Smooth muscle cell (in vitro differentiated cells): ENCODE measurements at regions not wholly inside any gene's neighbourhood (a gene's known extent, or its start where the extent isn't known, plus 50 kb on each side); places are given as distances from the start of the nearest gene placed in this dataset.
"Not testable (repeated sequence)": the region's sequence is repeated elsewhere in the genome, so short reads cannot be mapped to it uniquely, and the experiment has no call there.

Experiments
- DNase-seq: peaks from one replicate; lab custom pipeline; 2025; ENCODE audit not compliant: unreplicated experiment; lab: John Stamatoyannopoulos, UW
- H2AFZ ChIP-seq: fragments of 200-600 bp; sonication (generic); 2 replicates; pipeline ENCODE4 v1.6.0; 2016; ENCODE audit warnings: antibody characterized with exemption, low read depth, mild to moderate bottlenecking
- H3F3A ChIP-seq: fragments of 200-600 bp; sonication (generic); 2 replicates; pipeline ENCODE4 v1.6.0; 2017; ENCODE audit warnings: antibody characterized with exemption, low read depth
- H3K27ac ChIP-seq: fragments of 200-600 bp; sonication (generic); 2 replicates; pipeline ENCODE4 v1.5.1; 2016; ENCODE audit warnings: low read depth, mild to moderate bottlenecking
- H3K27me3 ChIP-seq: fragments of 200-600 bp; sonication (generic); 2 replicates; pipeline ENCODE4 v1.6.1; 2016; ENCODE audit warnings: low read depth, mild to moderate bottlenecking
- H3K36me3 ChIP-seq: fragments of 200-600 bp; sonication (generic); 2 replicates; pipeline ENCODE4 v1.5.1; 2016; ENCODE audit warnings: low read depth
- H3K4me1 ChIP-seq: fragments of 200-600 bp; sonication (generic); 2 replicates; pipeline ENCODE4 v1.5.1; 2016; ENCODE audit warnings: low read depth
- H3K4me2 ChIP-seq: fragments of 200-600 bp; sonication (generic); 2 replicates; pipeline ENCODE4 v1.6.0; 2016; ENCODE audit warnings: mild to moderate bottlenecking
- H3K4me3 ChIP-seq: fragments of 200-600 bp; sonication (generic); 2 replicates; pipeline ENCODE4 v1.5.1; 2016; ENCODE audit warnings: mild to moderate bottlenecking
- H3K79me2 ChIP-seq: fragments of 200-600 bp; sonication (generic); 2 replicates; pipeline ENCODE4 v1.6.0; 2016; ENCODE audit warnings: low read depth, mild to moderate bottlenecking
- H3K9ac ChIP-seq: fragments of 200-600 bp; sonication (generic); 2 replicates; pipeline ENCODE4 v1.6.0; 2016; ENCODE audit warnings: low read depth
- H3K9me3 ChIP-seq: fragments of 200-600 bp; sonication (generic); replicated peaks from 2 replicates; pipeline ENCODE4 v1.5.1; 2016; ENCODE audit warnings: low read depth
- H4K20me1 ChIP-seq: fragments of 200-600 bp; sonication (generic); 2 replicates; pipeline ENCODE4 v1.6.0; 2016; ENCODE audit warnings: low read depth
- WGBS: methylation state at CpG from one replicate; pipeline ENCODE4 v1.1.7; 2016; ENCODE audit warnings: low lambda C conversion rate; 5-methylcytosine and 5-hydroxymethylcytosine counted together
- TF ChIP-seq, protein P1 (sequence below): fragments of 200-600 bp; sonication (generic); IDR thresholded peaks from 2 replicates; pipeline ENCODE4 v1.5.1; 2017; ENCODE audit warnings: borderline replicate concordance, mild to moderate bottlenecking, antibody characterized with exemption; ENCODE audit not compliant: insufficient read depth, poor library complexity, severe bottlenecking

DNA sequence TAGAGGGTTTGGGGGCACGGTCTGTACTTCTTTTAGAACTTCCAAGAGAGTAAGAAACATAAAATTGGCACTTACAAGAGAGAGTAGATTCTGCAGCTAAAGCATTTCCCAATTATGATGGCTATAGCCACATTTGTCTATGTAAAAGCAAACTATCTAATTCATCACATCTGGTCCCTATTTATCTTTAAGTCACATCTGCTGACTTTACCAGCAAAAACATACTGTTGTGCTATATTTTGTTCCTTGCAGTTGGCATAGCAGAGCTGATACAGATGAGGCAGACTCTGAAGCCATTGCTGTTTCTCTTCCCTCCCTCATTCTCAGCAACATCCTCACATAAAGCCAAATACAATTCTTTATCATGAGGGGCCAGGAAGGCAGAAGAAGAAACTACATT lies 1533.5 kb upstream of the RAG2 start:
- no peak overlapping the region for H3K27ac ChIP-seq
- no peak overlapping the region for H3K4me2 ChIP-seq
- H3K36me3 ChIP-seq: no peaks in the 10 kb centered on the region
- H2AFZ ChIP-seq: peak overlapping the region; percentile 66
- no peaks in the 10 kb centered on the region for H3K79me2 ChIP-seq
- H3K4me1 ChIP-seq: peaks cover 12% of the 10 kb centered on the region
- TF ChIP-seq, protein P1, sequence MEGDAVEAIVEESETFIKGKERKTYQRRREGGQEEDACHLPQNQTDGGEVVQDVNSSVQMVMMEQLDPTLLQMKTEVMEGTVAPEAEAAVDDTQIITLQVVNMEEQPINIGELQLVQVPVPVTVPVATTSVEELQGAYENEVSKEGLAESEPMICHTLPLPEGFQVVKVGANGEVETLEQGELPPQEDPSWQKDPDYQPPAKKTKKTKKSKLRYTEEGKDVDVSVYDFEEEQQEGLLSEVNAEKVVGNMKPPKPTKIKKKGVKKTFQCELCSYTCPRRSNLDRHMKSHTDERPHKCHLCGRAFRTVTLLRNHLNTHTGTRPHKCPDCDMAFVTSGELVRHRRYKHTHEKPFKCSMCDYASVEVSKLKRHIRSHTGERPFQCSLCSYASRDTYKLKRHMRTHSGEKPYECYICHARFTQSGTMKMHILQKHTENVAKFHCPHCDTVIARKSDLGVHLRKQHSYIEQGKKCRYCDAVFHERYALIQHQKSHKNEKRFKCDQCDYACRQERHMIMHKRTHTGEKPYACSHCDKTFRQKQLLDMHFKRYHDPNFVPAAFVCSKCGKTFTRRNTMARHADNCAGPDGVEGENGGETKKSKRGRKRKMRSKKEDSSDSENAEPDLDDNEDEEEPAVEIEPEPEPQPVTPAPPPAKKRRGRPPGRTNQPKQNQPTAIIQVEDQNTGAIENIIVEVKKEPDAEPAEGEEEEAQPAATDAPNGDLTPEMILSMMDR: no peak
- H4K20me1 ChIP-seq: no peaks in the 10 kb centered on the region
- no peaks in the 10 kb centered on the region for H3K9me3 ChIP-seq
- H3F3A ChIP-seq: no peaks in the 10 kb centered on the region
- no peak for DNase-seq
- WGBS: 74% methylated on average over 1 of the region's 1 CpG
- H3K4me3 ChIP-seq: no peak overlapping the region
- no peaks in the 10 kb centered on the region for H3K27me3 ChIP-seq
- no peak overlapping the region for H3K9ac ChIP-seq

DNA sequence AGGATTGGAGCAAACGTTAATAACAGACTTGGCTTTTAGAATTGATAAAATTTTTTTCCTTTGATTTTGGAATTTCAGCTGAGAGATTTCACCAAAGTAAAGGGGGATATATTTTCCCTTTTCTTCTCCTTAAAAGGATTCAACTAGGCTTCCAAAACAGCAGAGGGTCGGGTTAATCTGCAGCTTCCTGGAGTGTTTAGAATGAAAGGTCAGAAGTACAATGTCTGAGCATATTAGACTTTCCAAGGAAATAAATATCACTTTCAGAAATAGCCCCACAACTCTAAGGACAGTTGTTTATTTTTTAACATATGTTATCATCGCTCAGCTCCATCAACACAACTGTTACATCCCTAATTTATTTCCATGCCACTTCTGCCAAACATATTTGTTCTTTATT lies 1532.9 kb upstream of the RAG2 start:
- H3K79me2 ChIP-seq: no peaks in the 10 kb centered on the region
- DNase-seq: no peak
- H3K4me1 ChIP-seq: peaks cover 12% of the 10 kb centered on the region
- TF ChIP-seq, protein P1: no peak
- H3K27me3 ChIP-seq: no peaks in the 10 kb centered on the region
- no peak overlapping the region for H3K27ac ChIP-seq
- no peak overlapping the region for H3K4me3 ChIP-seq
- no peak overlapping the region for H3K4me2 ChIP-seq
- 49% methylated on average over 3 of the region's 3 CpGs for WGBS
- H4K20me1 ChIP-seq: no peaks in the 10 kb centered on the region
- H3F3A ChIP-seq: no peaks in the 10 kb centered on the region
- H3K36me3 ChIP-seq: no peaks in the 10 kb centered on the region
- peak overlapping the region; percentile 66 for H2AFZ ChIP-seq
- H3K9ac ChIP-seq: no peak overlapping the region
- no peaks in the 10 kb centered on the region for H3K9me3 ChIP-seq

- Histone ChIP-seq H3K9ac (no peak overlapping the region), H3K4me1 (peaks cover 12% of the 10 kb centered on the region)
- DNase-seq: no peak
Observed at GRCh38 chr11:38130514-38130913, 1532.5 kb upstream of the RAG2 start.

DNA sequence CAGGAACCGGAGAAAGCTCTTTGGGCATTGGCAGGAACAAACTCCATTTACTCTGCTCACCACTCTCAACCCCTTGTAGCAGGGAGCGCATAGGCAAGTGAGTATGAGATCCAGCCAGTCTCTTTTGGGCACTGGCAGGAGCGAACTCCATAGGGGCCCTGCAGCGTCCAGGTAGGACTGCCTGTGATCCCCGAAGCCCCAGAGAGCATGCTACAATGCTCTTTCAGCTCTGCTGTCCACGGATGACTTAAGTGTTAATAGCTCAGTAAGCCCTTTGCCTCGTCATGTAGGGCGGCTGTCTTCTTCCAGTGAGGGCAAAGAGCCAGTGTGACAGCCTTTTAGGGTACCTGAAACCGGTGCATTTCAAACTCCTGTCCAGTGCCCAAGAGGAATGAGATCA lies 1525.6 kb upstream of the RAG2 start:
- WGBS: 84% methylated on average over 9 of the region's 9 CpGs

More at GRCh38 chr11:38130514-38130913, 1532.5 kb upstream of the RAG2 start:
- Histone ChIP-seq H3F3A (no peaks in the 10 kb centered on the region), H3K9me3 (no peaks in the 10 kb centered on the region), H3K4me3 (no peak overlapping the region), H3K79me2 (no peaks in the 10 kb centered on the region), H3K36me3 (no peaks in the 10 kb centered on the region), H4K20me1 (no peaks in the 10 kb centered on the region), H3K27ac (no peak overlapping the region), H2AFZ (peak overlapping the region; percentile 66), H3K27me3 (no peaks in the 10 kb centered on the region), H3K4me2 (no peak overlapping the region)
- TF ChIP-seq, protein P1: no peak

DNA sequence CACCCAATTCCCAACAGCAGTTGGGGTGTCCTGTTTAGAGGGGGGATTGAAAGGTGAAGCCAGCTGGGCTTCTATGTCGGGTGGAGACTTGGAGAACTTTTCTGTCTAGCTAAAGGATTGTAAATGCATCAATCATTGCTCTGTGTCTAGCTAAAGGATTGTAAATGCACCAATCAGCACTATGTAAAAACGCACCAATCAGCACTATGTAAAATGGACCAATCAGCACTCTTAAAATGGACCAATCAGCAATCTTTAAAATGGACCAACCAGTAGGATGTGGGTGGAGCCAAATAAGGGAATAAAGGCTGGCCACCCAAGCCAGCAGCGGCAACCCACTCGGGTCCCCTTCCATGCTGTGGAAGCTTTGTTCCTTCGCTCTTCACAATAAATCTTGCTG lies 1518.6 kb upstream of the RAG2 start:
- H3K36me3 ChIP-seq, H2AFZ ChIP-seq, H3K4me2 ChIP-seq, H3K9me3 ChIP-seq, H4K20me1 ChIP-seq, H3K9ac ChIP-seq, H3K4me3 ChIP-seq, DNase-seq, H3K4me1 ChIP-seq, H3K79me2 ChIP-seq, H3K27me3 ChIP-seq, H3F3A ChIP-seq, H3K27ac ChIP-seq: not testable (repeated sequence)
- 93% methylated on average over 5 of the region's 5 CpGs for WGBS

More for the DNA sequence above, 1525.6 kb upstream of the RAG2 start:
- TF ChIP-seq, protein P1: no peak
- H3K4me3 ChIP-seq: no peak overlapping the region
- H2AFZ ChIP-seq: no peak overlapping the region
- H3F3A ChIP-seq: no peaks in the 10 kb centered on the region
- no peaks in the 10 kb centered on the region for H3K27me3 ChIP-seq
- no peaks in the 10 kb centered on the region for H3K4me1 ChIP-seq
- no peak overlapping the region for H3K9ac ChIP-seq
- H3K9me3 ChIP-seq: no peaks in the 10 kb centered on the region
- no peaks in the 10 kb centered on the region for H3K36me3 ChIP-seq
- H4K20me1 ChIP-seq: no peaks in the 10 kb centered on the region
- H3K4me2 ChIP-seq: no peak overlapping the region
- H3K27ac ChIP-seq: no peak overlapping the region
- no peak for DNase-seq
- H3K79me2 ChIP-seq: no peaks in the 10 kb centered on the region

DNA sequence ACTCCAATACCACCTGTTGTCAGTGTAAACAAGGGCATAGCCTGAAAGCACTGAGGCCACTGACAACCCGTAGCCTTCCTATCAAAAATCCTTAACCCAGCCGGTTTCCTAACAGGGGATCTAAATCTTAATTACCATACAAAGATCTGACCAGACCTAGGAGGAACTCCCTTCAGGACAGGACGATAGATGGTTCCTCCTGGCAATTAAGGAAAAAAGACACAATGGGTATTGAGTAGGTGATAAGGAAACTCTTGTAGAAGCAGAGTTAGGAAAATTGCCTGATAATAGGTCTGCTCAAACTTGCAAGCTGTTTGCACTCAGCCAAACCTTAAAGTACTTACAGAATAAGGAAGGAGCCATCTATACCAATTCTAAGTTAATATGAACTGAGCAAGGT lies 1517.3 kb upstream of the RAG2 start:
- H3K4me1 ChIP-seq, H4K20me1 ChIP-seq, H3K27ac ChIP-seq, H3K27me3 ChIP-seq, H3F3A ChIP-seq, H2AFZ ChIP-seq, H3K9me3 ChIP-seq, H3K9ac ChIP-seq, H3K79me2 ChIP-seq, H3K4me3 ChIP-seq, H3K36me3 ChIP-seq, H3K4me2 ChIP-seq, DNase-seq: not testable (repeated sequence)
- WGBS: 35% methylated on average over 3 of the region's 3 CpGs
